K562 (cell line): ENCODE measurements at regions not wholly inside any gene's neighbourhood (a gene's known extent, or its start where the extent isn't known, plus 50 kb on each side); places are given as distances from the start of the nearest gene placed in this dataset.

ENCODE experiments used
- HDAC6 ChIP-seq: IDR thresholded peaks from 2 replicates; pipeline ENCODE4 v1.6.1; 2012; ENCODE audit warnings: low read depth, mild to moderate bottlenecking, control low read depth, inconsistent platforms, low read length, moderate library complexity
- ILF3 ChIP-seq: fragments of 450-650 bp; IDR thresholded peaks from 2 replicates; pipeline ENCODE4 v1.6.1; 2018; ENCODE audit warnings: antibody characterized with exemption, mild to moderate bottlenecking, moderate library complexity, borderline replicate concordance
- MEF2D ChIP-seq: conservative IDR thresholded peaks from 2 replicates; pipeline ENCODE4 v1.6.1; 2016; ENCODE audit warnings: low read depth, missing genetic modification characterization, missing compliant biosample characterization
- RUNX1 ChIP-seq: sonication (generic); IDR thresholded peaks from 2 replicates; pipeline ENCODE4 v1.6.1; 2016; ENCODE audit warnings: antibody characterized with exemption, low read depth
- SUPT5H ChIP-seq: fragments of 450-650 bp; IDR thresholded peaks from 2 replicates; pipeline ENCODE4 v1.6.1; 2016
- TGIF2 ChIP-seq: sonication (generic); formaldehyde crosslinking; IDR thresholded peaks from 2 replicates; pipeline ENCODE4 v1.8.1; 2022; ENCODE audit warnings: mild to moderate bottlenecking, missing genetic modification reagents, moderate library complexity
- ZBTB8A ChIP-seq: fragments of 450-650 bp; IDR thresholded peaks from 2 replicates; pipeline ENCODE4 v1.6.1; 2018; ENCODE audit warnings: mild to moderate bottlenecking, moderate library complexity; ENCODE audit not compliant: partially characterized antibody
- ZNF707 ChIP-seq: fragments of 250-450 bp; sonication (Bioruptor Pico); conservative IDR thresholded peaks from 2 replicates; pipeline ENCODE4 v1.8.0; 2022; ENCODE audit warnings: inconsistent platforms, mild to moderate bottlenecking, moderate library complexity
- TF ChIP-seq, protein P1 (sequence below): fragments of 450-650 bp; conservative IDR thresholded peaks from 2 replicates; pipeline ENCODE4 v1.6.1; 2016; ENCODE audit warnings: missing genetic modification characterization, low read depth, mild to moderate bottlenecking, missing compliant biosample characterization, moderate library complexity
- TF ChIP-seq, protein P2 (sequence below): fragments of 200-800 bp; sonication (Bioruptor generic); IDR thresholded peaks from 2 replicates; pipeline ENCODE4 v1.6.1; 2017; ENCODE audit warnings: missing genetic modification characterization, missing compliant biosample characterization
- TF ChIP-seq, protein P3 (sequence below): fragments of 450-650 bp; formaldehyde crosslinking; IDR thresholded peaks from 2 replicates; pipeline ENCODE4 v1.4.0; 2022; ENCODE audit warnings: mild to moderate bottlenecking, moderate library complexity
- TF ChIP-seq, protein P4 (sequence below), 2 experiments: fragments of 200-800 bp in 1 of 2; sonication (Bioruptor generic) in 1 of 2; sonication (generic) in 1 of 2; formaldehyde crosslinking in 1 of 2; IDR thresholded peaks in 1 of 2; conservative IDR thresholded peaks in 1 of 2; 2 replicates each; pipeline versions ENCODE4 v1.5.0 to v1.6.1; 2016 to 2020; ENCODE audit warnings: missing compliant biosample characterization in 1 of 2, missing genetic modification characterization in 1 of 2, missing genetic modification reagents in 1 of 2

DNA sequence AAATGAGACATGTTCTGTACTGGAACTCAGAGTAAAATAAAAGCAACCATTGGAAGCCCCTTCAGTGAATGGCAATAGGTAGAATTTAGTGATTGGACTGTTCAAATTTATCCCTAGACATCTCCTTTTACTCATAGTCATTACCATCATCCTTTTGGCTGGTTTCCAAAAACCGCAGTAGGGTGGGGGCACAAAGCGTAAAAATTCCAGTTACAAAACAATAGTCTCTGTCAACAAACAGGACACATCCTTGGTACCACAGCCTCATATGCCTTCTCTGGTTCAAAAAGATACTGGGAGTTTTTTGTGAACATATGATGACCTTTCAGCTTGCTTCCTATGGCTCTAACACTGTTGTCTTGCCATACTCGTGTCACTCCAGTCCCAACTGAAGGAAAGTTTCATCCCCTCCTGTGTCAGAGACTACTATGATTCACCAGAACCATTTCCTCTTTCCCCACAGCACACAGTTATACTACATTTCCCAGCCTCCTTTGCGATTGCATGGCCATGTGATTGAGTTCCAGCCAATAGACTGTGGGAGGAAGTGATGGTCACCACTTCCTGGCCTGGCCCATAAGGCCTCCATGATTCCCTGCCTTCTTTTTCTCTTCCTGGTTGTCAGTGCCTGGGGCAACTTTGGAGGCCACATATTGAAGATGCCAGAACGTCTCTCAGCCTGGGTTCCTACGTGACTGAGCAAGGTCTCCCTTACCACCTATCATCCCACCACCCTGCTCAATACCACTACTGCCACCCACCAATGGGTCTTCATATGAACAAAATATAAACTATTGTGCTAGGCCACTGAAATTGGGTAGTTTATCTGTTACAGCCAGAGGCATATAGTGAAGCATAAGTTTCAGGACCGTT is 162.4 kb downstream of the ID4 start (continued):
- no peak for TF ChIP-seq TGIF2 (CRISPR knock-in tag)
- TF ChIP-seq ZNF707 (CRISPR knock-in tag), result 0 out of 2 replicates have a peak, but pooled peaks have one; percentile 10
- TF ChIP-seq, protein P1, sequence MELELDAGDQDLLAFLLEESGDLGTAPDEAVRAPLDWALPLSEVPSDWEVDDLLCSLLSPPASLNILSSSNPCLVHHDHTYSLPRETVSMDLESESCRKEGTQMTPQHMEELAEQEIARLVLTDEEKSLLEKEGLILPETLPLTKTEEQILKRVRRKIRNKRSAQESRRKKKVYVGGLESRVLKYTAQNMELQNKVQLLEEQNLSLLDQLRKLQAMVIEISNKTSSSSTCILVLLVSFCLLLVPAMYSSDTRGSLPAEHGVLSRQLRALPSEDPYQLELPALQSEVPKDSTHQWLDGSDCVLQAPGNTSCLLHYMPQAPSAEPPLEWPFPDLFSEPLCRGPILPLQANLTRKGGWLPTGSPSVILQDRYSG (tag), result peak; percentile 89; the same call in 1 of the 2 replicates
- no peak for TF ChIP-seq SUPT5H
- TF ChIP-seq ZBTB8A, result no peak
- TF ChIP-seq, protein P2, sequence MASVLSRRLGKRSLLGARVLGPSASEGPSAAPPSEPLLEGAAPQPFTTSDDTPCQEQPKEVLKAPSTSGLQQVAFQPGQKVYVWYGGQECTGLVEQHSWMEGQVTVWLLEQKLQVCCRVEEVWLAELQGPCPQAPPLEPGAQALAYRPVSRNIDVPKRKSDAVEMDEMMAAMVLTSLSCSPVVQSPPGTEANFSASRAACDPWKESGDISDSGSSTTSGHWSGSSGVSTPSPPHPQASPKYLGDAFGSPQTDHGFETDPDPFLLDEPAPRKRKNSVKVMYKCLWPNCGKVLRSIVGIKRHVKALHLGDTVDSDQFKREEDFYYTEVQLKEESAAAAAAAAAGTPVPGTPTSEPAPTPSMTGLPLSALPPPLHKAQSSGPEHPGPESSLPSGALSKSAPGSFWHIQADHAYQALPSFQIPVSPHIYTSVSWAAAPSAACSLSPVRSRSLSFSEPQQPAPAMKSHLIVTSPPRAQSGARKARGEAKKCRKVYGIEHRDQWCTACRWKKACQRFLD, result peak; percentile 84; the same call in 1 of the 2 replicates
- TF ChIP-seq HDAC6, result no peak
- no peak for TF ChIP-seq RUNX1
- peak; percentile 79 for TF ChIP-seq MEF2D (tag)
- TF ChIP-seq, protein P3, sequence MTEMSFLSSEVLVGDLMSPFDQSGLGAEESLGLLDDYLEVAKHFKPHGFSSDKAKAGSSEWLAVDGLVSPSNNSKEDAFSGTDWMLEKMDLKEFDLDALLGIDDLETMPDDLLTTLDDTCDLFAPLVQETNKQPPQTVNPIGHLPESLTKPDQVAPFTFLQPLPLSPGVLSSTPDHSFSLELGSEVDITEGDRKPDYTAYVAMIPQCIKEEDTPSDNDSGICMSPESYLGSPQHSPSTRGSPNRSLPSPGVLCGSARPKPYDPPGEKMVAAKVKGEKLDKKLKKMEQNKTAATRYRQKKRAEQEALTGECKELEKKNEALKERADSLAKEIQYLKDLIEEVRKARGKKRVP (CRISPR knock-in tag), result no peak
- TF ChIP-seq, protein P4, sequence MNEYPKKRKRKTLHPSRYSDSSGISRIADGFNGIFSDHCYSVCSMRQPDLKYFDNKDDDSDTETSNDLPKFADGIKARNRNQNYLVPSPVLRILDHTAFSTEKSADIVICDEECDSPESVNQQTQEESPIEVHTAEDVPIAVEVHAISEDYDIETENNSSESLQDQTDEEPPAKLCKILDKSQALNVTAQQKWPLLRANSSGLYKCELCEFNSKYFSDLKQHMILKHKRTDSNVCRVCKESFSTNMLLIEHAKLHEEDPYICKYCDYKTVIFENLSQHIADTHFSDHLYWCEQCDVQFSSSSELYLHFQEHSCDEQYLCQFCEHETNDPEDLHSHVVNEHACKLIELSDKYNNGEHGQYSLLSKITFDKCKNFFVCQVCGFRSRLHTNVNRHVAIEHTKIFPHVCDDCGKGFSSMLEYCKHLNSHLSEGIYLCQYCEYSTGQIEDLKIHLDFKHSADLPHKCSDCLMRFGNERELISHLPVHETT (CRISPR knock-in tag; conservative IDR thresholded peaks at IDR 0.05 in 1 of 2, IDR thresholded peaks at IDR 0.05 in 1 of 2), result peak in 1 of 2 experiments; percentile 64; a peak in 2 of 4 replicates
- TF ChIP-seq ILF3, result no peak
